ENCODE measurements at regions not wholly inside any gene's neighbourhood (a gene's known extent, or its start where the extent isn't known, plus 50 kb on each side); places are given as distances from the start of the nearest gene placed in this dataset.

- no peak for DNase-seq
These were observed 160.0 kb upstream of the MKI67 start for GRCh38 chr10:128286141-128286761.

GRCh38 chr10:128286762-128287500 lies 160.7 kb upstream of the MKI67 start:
- no peak for DNase-seq

- no peak for DNase-seq
These were observed 161.7 kb upstream of the MKI67 start for GRCh38 chr10:128287921-128288320.

GRCh38 chr10:128289621-128290020 lies 163.4 kb upstream of the MKI67 start:
- no peak for DNase-seq

GRCh38 chr10:128295003-128295402 lies 168.8 kb upstream of the MKI67 start:
- no peak for DNase-seq

- no peak for DNase-seq
These were observed 170.2 kb upstream of the MKI67 start for GRCh38 chr10:128296253-128297007.

- no peak for DNase-seq
These were observed 171.6 kb upstream of the MKI67 start for GRCh38 chr10:128297709-128298378.

GRCh38 chr10:128298587-128298986 lies 172.4 kb upstream of the MKI67 start:
- no peak for DNase-seq

GRCh38 chr10:128300290-128300824 lies 174.1 kb upstream of the MKI67 start:
- DNase-seq = no peak

GRCh38 chr10:128301051-128301450 lies 174.8 kb upstream of the MKI67 start:
- DNase-seq = no peak

- DNase-seq = no peak
These were observed 176.6 kb upstream of the MKI67 start for GRCh38 chr10:128302808-128303207.

GRCh38 chr10:128304271-128304670 lies 178.0 kb upstream of the MKI67 start:
- no peak for DNase-seq

GRCh38 chr10:128305601-128306345 lies 179.6 kb upstream of the MKI67 start:
- no peak for DNase-seq

- no peak for DNase-seq
These were observed 180.3 kb upstream of the MKI67 start for GRCh38 chr10:128306535-128306934.

- no peak for DNase-seq
These were observed 180.7 kb upstream of the MKI67 start for GRCh38 chr10:128306966-128307365.

- DNase-seq = no peak
These were observed 181.6 kb upstream of the MKI67 start for GRCh38 chr10:128307820-128308219.

- DNase-seq = no peak
These were observed 184.9 kb upstream of the MKI67 start for GRCh38 chr10:128310971-128311658.

GRCh38 chr10:128312250-128312649 lies 186.0 kb upstream of the MKI67 start:
- DNase-seq = no peak

GRCh38 chr10:128314686-128315085 lies 188.5 kb upstream of the MKI67 start:
- DNase-seq = no peak

- DNase-seq = no peak
These were observed 190.0 kb upstream of the MKI67 start for GRCh38 chr10:128316121-128316726.

- no peak for DNase-seq
These were observed 190.7 kb upstream of the MKI67 start for GRCh38 chr10:128316925-128317324.
